Peyer's patch (tissue), 4 donors: ENCODE measurements at regions not wholly inside any gene's neighbourhood (a gene's known extent, or its start where the extent isn't known, plus 50 kb on each side); places are given as distances from the start of the nearest gene placed in this dataset.
"Not testable (repeated sequence)": the region's sequence is repeated elsewhere in the genome, so short reads cannot be mapped to it uniquely, and the experiment has no call there.

Source experiments
- DNase-seq, 3 donors: peaks; one replicate each; pipeline ENCODE4 v3.0.0-alpha.2; 2017 to 2019
- H3K27ac ChIP-seq, 4 donors: fragments of 200-600 bp; sonication (generic); one replicate each; pipeline ENCODE4 v1.5.1; 2016 to 2019
- H3K27me3 ChIP-seq, 2 donors: fragments of 200-600 bp; sonication (generic); one replicate each; pipeline ENCODE4 v1.5.1; 2019
- H3K36me3 ChIP-seq, 3 donors: fragments of 200-600 bp; sonication (generic); one replicate each; pipeline ENCODE4 v1.5.1; 2016 to 2019
- H3K4me1 ChIP-seq, 4 donors: fragments of 200-600 bp; sonication (generic); one replicate each; pipeline ENCODE4 v1.5.1; 2016 to 2019
- H3K4me3 ChIP-seq, 4 donors: fragments of 200-600 bp; sonication (generic); 1 replicate in 3 of 4; 2 replicates in 1 of 4; pipeline ENCODE4 v1.5.1; 2016 to 2019; ENCODE audit warnings: mild to moderate bottlenecking in 1 of 4
- H3K9me3 ChIP-seq, 4 donors: fragments of 200-600 bp; sonication (generic); one replicate each; pipeline ENCODE4 v1.5.1; 2016 to 2019; ENCODE audit warnings: mild to moderate bottlenecking in 1 of 4
- small RNA-seq, 2 donors: library from RNA; depleted of rRNA; stranded (forward); fragments of <200 nt; gene quantifications; one replicate each; pipeline ENCODE3, GENCODE V24; 2016

- not testable (repeated sequence) for DNase-seq, H3K9me3 ChIP-seq, H3K27ac ChIP-seq, H3K36me3 ChIP-seq, H3K27me3 ChIP-seq, H3K4me1 ChIP-seq, H3K4me3 ChIP-seq
Measured at GRCh38 chr7:76703815-76704214, 76.7 kb upstream of the POMZP3 start.

- not testable (repeated sequence) for H3K36me3 ChIP-seq, H3K4me3 ChIP-seq, H3K9me3 ChIP-seq, H3K4me1 ChIP-seq, H3K27ac ChIP-seq, H3K27me3 ChIP-seq, DNase-seq
Measured at GRCh38 chr7:76686277-76686676, 59.2 kb upstream of the POMZP3 start.

- H3K27ac ChIP-seq = not testable (repeated sequence)
Measured at GRCh38 chr7:76684737-76685136, 57.7 kb upstream of the POMZP3 start.

GRCh38 chr7:76683631-76684030 is 56.6 kb upstream of the POMZP3 start:
- not testable (repeated sequence) for H3K27ac ChIP-seq, H3K9me3 ChIP-seq, H3K4me3 ChIP-seq, H3K4me1 ChIP-seq, H3K27me3 ChIP-seq, H3K36me3 ChIP-seq, DNase-seq

More at GRCh38 chr7:76684737-76685136, 57.7 kb upstream of the POMZP3 start:
- not testable (repeated sequence) for H3K9me3 ChIP-seq, H3K36me3 ChIP-seq, H3K27me3 ChIP-seq, H3K4me3 ChIP-seq, H3K4me1 ChIP-seq, DNase-seq

GRCh38 chr7:76681810-76682209 is 54.7 kb upstream of the POMZP3 start:
- H3K9me3 ChIP-seq, H3K36me3 ChIP-seq, H3K27me3 ChIP-seq, H3K4me3 ChIP-seq, H3K27ac ChIP-seq, H3K4me1 ChIP-seq, DNase-seq: not testable (repeated sequence)

GRCh38 chr7:76679174-76679573 is 52.1 kb upstream of the POMZP3 start:
- not testable (repeated sequence) for H3K27ac ChIP-seq, H3K4me3 ChIP-seq, H3K9me3 ChIP-seq, H3K27me3 ChIP-seq, H3K36me3 ChIP-seq, DNase-seq, H3K4me1 ChIP-seq

- not testable (repeated sequence) for H3K4me1 ChIP-seq, H3K36me3 ChIP-seq, H3K4me3 ChIP-seq, H3K27ac ChIP-seq, H3K9me3 ChIP-seq, H3K27me3 ChIP-seq, DNase-seq
Measured at GRCh38 chr7:76678500-76678899, 51.4 kb upstream of the POMZP3 start.

- H3K9me3 ChIP-seq, H3K4me3 ChIP-seq, H3K27me3 ChIP-seq, H3K36me3 ChIP-seq, H3K4me1 ChIP-seq, H3K27ac ChIP-seq, DNase-seq: not testable (repeated sequence)
Measured at GRCh38 chr7:76676890-76677289, 49.8 kb upstream of the POMZP3 start.

Small RNAs in the stretch of these regions (small RNA-seq; reads per million reads assigned to genes)
- gene AC114737.2 = 0 reads per million in 2 donors
